Activated CD4-positive, alpha-beta memory T cell treated with anti-CD3 and anti-CD28 coated beads for 36 hours (primary cell): ENCODE measurements at regions not wholly inside any gene's neighbourhood (a gene's known extent, or its start where the extent isn't known, plus 50 kb on each side); places are given as distances from the start of the nearest gene placed in this dataset.

ENCODE experiments used
- CTCF ChIA-PET: fragments of 350-600 bp; sonication (Branson Sonifier 250); formaldehyde crosslinking; loops from one replicate; lab custom pipeline; 2021; ENCODE audit warnings: antibody characterized with exemption, inconsistent platforms; lab: Charles Lee
- POLR2A ChIA-PET: fragments of 350-600 bp; sonication (Branson Sonifier 250); formaldehyde crosslinking; loops from one replicate; lab custom pipeline; 2021; ENCODE audit warnings: antibody characterized with exemption; lab: Charles Lee
- DNase-seq: peaks from one replicate; pipeline ENCODE4 v3.0.0-alpha.2; 2020
- H3K27ac Mint-ChIP-seq: one replicate; pipeline ENCODE4 v1.8.0; 2021; ENCODE audit warnings: mixed read lengths
- H3K27me3 Mint-ChIP-seq: one replicate; pipeline ENCODE4 v1.8.0; 2021; ENCODE audit warnings: mixed read lengths
- H3K36me3 Mint-ChIP-seq: one replicate; pipeline ENCODE4 v1.8.0; 2021; ENCODE audit warnings: mixed read lengths
- H3K4me1 Mint-ChIP-seq: one replicate; pipeline ENCODE4 v1.8.0; 2021; ENCODE audit warnings: low read depth, mixed read lengths
- H3K4me3 Mint-ChIP-seq: one replicate; pipeline ENCODE4 v1.8.0; 2021; ENCODE audit warnings: mild to moderate bottlenecking, mixed read lengths
- H3K9me3 Mint-ChIP-seq: one replicate; pipeline ENCODE4 v1.8.0; 2021; ENCODE audit warnings: mixed read lengths
- intact Hi-C: fragments of 100-400 bp; cut with micrococcal nuclease; formaldehyde crosslinking; loops from one replicate; pipeline ENCODE4 v1.15.1; 2023

DNA sequence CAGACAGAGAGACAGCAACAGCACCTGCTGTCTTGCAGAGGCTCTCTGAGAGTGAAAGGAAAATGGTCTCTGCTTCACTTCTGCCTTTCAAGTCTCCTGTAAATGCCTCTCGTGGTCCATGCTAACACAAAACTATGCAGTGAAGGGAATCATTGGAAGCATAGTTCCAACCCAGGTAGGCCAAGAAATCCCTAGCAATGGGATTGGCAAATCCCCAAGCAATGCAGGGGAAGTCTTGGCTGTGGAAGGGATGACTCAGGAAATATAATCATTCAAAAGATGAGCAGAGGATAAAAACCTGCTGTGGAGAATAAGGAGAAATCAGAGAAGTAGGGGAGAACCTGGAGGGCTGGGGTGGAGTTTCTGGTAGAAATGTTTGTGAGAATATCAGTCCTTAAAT is 216.1 kb upstream of the ZBED5 start:
- POLR2A ChIA-PET, result no interaction called here
- no peaks in the 10 kb centered on the region for H3K9me3 Mint-ChIP-seq
- H3K4me3 Mint-ChIP-seq, result no peak overlapping the region
- intact Hi-C loops, result no loop called here
- H3K36me3 Mint-ChIP-seq, result no peaks in the 10 kb centered on the region
- H3K27ac Mint-ChIP-seq, result no peak overlapping the region
- peaks cover 6% of the 10 kb centered on the region for H3K27me3 Mint-ChIP-seq
- DNase-seq, result no peak
- CTCF ChIA-PET, result interaction anchor here (0.9 kb wide), 1 partner anchor 37 kb away, joined by 3 read pairs; no protein-coding TSS in a partner anchor
- peaks cover 6% of the 10 kb centered on the region for H3K4me1 Mint-ChIP-seq

GRCh38 chr11:11072067-11072466 is 214.2 kb upstream of the ZBED5 start:
- POLR2A ChIA-PET, result no interaction called here
- H3K9me3 Mint-ChIP-seq, result no peaks in the 10 kb centered on the region

DNA sequence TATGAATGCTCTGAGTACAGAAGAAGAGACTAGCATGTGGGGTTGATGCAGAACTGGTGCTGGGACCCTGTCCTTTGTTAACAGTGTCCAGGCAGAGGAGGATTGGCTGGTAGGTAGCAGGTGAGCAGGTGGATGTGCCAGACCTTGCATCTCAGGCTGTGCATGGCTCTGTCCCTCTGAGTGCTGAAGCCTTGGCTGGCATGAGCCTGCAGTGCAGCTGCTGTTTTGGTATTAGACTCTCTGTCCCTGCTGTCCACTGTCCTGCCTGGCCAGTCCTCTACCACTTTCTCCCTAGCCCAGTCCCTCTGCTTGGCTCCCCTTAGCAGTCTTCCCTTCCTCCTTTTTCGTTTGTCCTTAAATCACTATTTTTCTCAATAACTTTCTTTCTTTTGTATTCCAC is 213.6 kb upstream of the ZBED5 start:
- no peaks in the 10 kb centered on the region for H3K36me3 Mint-ChIP-seq
- H3K4me1 Mint-ChIP-seq, result peaks cover 3% of the 10 kb centered on the region
- H3K27ac Mint-ChIP-seq, result no peak overlapping the region
- ChIA-PET CTCF (no interaction called here), POLR2A (no interaction called here)
- DNase-seq, result no peak
- no peak overlapping the region for H3K4me3 Mint-ChIP-seq
- intact Hi-C loops, result no loop called here
- H3K9me3 Mint-ChIP-seq, result no peaks in the 10 kb centered on the region
- H3K27me3 Mint-ChIP-seq, result no peaks in the 10 kb centered on the region

More at GRCh38 chr11:11072067-11072466, 214.2 kb upstream of the ZBED5 start:
- CTCF ChIA-PET, result no interaction called here
- H3K4me3 Mint-ChIP-seq, result no peak overlapping the region
- intact Hi-C loops, result no loop called here
- DNase-seq, result no peak
- peaks cover 6% of the 10 kb centered on the region for H3K4me1 Mint-ChIP-seq
- H3K27me3 Mint-ChIP-seq, result no peaks in the 10 kb centered on the region
- H3K27ac Mint-ChIP-seq, result no peak overlapping the region
- H3K36me3 Mint-ChIP-seq, result no peaks in the 10 kb centered on the region

DNA sequence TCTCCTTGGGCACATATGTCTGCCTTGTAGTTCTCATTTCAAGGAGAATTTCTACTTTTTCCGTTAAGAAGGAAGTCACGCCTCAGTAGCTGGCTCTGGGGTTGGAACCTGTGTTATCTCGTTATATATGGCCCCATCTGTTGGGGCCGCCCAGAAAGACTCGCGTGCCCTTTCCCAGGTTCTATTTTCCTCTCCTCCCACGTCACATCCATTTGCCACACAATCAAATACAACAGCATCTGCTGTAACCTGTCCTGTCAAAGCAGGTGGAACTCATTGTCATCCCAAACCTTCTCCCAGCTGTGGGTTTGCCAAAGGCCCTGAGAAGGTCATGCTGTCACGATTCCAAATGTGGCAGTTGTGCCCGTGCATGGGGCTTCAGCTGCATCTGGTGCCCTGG is 213.1 kb upstream of the ZBED5 start:
- POLR2A ChIA-PET, result no interaction called here
- Mint-ChIP-seq H3K4me1 (no peaks in the 10 kb centered on the region), H3K27ac (no peak overlapping the region), H3K4me3 (no peak overlapping the region), H3K9me3 (no peaks in the 10 kb centered on the region), H3K27me3 (no peaks in the 10 kb centered on the region), H3K36me3 (no peaks in the 10 kb centered on the region)
- CTCF ChIA-PET, result no interaction called here
- no peak for DNase-seq
- intact Hi-C loops, result no loop called here

DNA sequence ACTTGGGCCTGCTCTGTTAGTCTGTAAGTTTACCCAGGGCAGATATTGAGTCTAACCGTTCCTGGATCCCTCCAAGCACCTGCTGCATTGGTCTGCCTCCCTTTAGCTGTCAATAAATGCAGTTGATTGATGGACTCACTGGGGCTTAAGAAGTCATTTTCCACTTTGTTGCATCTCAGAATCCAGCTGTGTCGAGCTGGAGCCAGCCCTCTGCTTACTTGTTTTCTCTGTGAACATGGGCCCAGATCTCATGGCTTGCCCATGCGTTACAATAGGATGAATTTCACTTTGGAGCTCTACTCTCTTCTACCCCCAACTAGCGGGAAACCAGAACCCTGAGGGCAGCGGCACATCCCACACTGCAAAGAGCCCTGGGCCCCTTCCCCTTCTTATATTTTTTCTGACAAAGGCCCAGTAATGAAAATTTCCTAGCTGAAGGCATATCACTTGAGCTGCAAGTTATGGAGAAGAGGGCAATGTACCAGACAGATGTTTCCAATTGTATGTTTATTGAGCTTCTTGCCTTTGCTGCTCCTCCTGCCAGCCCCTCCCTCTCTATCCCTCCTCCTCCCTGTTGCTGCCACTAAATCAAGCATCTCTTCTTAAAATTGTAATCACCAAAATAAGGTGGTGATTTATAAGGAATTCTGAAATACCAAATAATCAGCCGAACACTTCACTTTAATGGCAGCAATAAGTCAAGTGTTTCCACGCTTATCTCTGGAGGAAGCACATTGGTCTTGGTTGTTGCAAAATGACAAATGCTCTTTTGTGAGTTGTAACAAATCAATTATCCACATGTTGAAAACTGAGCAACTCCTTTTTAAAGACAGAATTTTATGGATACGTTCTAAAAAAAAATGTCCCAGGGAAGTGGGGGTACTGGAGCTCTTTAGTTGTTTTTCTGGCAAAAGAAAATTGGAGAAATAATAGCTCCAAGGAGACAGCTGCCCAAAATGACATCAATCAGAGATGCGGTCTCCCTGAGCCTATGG is 212.3 kb upstream of the ZBED5 start:
- Mint-ChIP-seq H3K4me3 (no peak overlapping the region), H3K4me1 (no peaks in the 10 kb centered on the region), H3K27ac (no peak overlapping the region), H3K36me3 (no peaks in the 10 kb centered on the region), H3K27me3 (no peaks in the 10 kb centered on the region), H3K9me3 (no peaks in the 10 kb centered on the region)
- ChIA-PET CTCF (no interaction called here), POLR2A (no interaction called here)
- intact Hi-C loops, result no loop called here
- no peak for DNase-seq

- POLR2A ChIA-PET, result no interaction called here
- CTCF ChIA-PET, result no interaction called here
- no peaks in the 10 kb centered on the region for H3K27me3 Mint-ChIP-seq
Measured at GRCh38 chr11:11068113-11068512, 210.3 kb upstream of the ZBED5 start.

DNA sequence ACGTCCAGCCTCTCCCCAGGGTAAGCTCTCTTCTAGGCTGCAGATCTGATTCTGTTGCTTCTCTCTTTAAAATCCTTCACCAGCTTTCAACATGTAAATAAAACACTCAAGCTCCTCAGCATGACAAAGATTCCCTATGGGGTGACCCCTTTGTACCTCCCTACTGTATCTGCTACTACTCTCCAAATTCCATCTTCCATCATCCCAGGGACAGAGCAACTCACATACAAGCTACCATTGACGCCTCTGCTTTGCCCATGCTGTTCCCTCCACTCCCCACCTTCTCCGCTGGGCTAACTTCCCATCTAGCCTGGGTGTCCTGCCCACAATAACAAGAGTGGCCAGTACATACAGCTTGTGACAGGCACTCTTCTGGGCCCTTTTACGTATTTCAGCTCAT is 207.5 kb upstream of the ZBED5 start:
- no peak overlapping the region for H3K4me3 Mint-ChIP-seq
- no peaks in the 10 kb centered on the region for H3K27me3 Mint-ChIP-seq
- CTCF ChIA-PET, result interaction anchor here (0.9 kb wide), 1 partner anchor 37 kb away, joined by 3 read pairs; no protein-coding TSS in a partner anchor
- no peaks in the 10 kb centered on the region for H3K4me1 Mint-ChIP-seq
- no peaks in the 10 kb centered on the region for H3K9me3 Mint-ChIP-seq
- intact Hi-C loops, result no loop called here
- POLR2A ChIA-PET, result no interaction called here
- H3K27ac Mint-ChIP-seq, result no peak overlapping the region
- no peak for DNase-seq
- H3K36me3 Mint-ChIP-seq, result no peaks in the 10 kb centered on the region

More at GRCh38 chr11:11068113-11068512, 210.3 kb upstream of the ZBED5 start:
- no peaks in the 10 kb centered on the region for H3K36me3 Mint-ChIP-seq
- DNase-seq, result no peak
- intact Hi-C loops, result no loop called here
- no peak overlapping the region for H3K4me3 Mint-ChIP-seq
- H3K4me1 Mint-ChIP-seq, result no peaks in the 10 kb centered on the region
- H3K27ac Mint-ChIP-seq, result no peak overlapping the region
- H3K9me3 Mint-ChIP-seq, result no peaks in the 10 kb centered on the region

DNA sequence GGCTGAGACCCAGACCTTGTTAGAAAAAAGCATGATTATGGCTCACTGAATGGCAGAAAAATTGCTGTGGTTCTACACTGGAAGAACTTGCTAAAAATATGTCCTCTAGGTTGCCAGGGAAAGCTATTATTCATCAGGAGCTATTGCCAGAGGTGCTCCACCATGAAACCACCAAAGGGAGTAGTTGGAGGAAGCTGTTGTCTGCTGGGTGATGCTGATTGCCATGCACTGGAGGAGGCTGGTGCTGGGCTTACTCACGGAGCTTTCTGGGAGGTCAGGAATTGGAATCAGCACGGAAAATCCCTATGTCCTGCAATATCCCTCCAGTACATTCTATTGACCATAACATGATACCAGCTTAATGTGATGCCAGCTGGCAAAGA is 199.6 kb upstream of the ZBED5 start:
- Mint-ChIP-seq H3K4me3 (no peak overlapping the region), H3K9me3 (peaks cover 31% of the 10 kb centered on the region), H3K4me1 (no peaks in the 10 kb centered on the region), H3K27ac (no peak overlapping the region), H3K27me3 (no peaks in the 10 kb centered on the region), H3K36me3 (peaks cover 15% of the 10 kb centered on the region)
- POLR2A ChIA-PET, result no interaction called here
- CTCF ChIA-PET, result no interaction called here
- intact Hi-C loops, result no loop called here
- no peak for DNase-seq

GRCh38 chr11:11056749-11057471 is 199.1 kb upstream of the ZBED5 start:
- ChIA-PET CTCF (no interaction called here), POLR2A (no interaction called here)
- Mint-ChIP-seq H3K9me3 (peaks cover 31% of the 10 kb centered on the region), H3K27ac (no peak overlapping the region), H3K4me1 (no peaks in the 10 kb centered on the region), H3K36me3 (peaks cover 15% of the 10 kb centered on the region), H3K27me3 (no peaks in the 10 kb centered on the region), H3K4me3 (no peak overlapping the region)
- intact Hi-C loops, result no loop called here
- no peak for DNase-seq

DNA sequence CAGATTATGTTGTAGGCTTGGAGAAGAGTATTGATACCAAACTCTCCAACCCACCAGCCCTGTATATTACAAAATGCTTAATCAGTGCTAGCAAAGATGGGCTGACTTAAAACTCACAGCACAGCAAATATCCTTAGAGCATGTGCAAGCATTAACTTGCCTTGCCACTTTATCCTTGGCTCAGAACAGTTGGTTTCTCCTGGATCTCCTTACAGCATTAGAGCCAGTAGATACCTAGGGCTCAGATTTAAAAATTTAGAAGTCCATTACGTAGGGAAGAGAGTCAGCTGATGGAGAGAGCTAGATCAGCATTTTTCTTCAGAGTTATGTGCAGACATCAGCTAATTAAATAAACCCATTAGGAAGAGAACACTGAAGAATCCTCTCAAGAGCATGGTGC is 198.5 kb upstream of the ZBED5 start:
- Mint-ChIP-seq H3K36me3 (peaks cover 15% of the 10 kb centered on the region), H3K27me3 (no peaks in the 10 kb centered on the region), H3K4me1 (no peaks in the 10 kb centered on the region), H3K4me3 (no peak overlapping the region), H3K9me3 (peaks cover 31% of the 10 kb centered on the region), H3K27ac (no peak overlapping the region)
- ChIA-PET POLR2A (no interaction called here), CTCF (interaction anchor here (0.6 kb wide), 1 partner anchor 21 kb away, joined by 3 read pairs; no protein-coding TSS in a partner anchor)
- no peak for DNase-seq
- intact Hi-C loops, result no loop called here

- Mint-ChIP-seq H3K36me3 (no peaks in the 10 kb centered on the region), H3K27ac (no peak overlapping the region), H3K4me1 (no peaks in the 10 kb centered on the region), H3K27me3 (no peaks in the 10 kb centered on the region), H3K9me3 (no peaks in the 10 kb centered on the region), H3K4me3 (no peak overlapping the region)
- ChIA-PET POLR2A (no interaction called here), CTCF (interaction anchor here (0.9 kb wide), 1 partner anchor 10 kb away, joined by 3 read pairs; no protein-coding TSS in a partner anchor)
- intact Hi-C loops, result no loop called here
- DNase-seq, result no peak
Measured at GRCh38 chr11:11047851-11048610, 190.2 kb upstream of the ZBED5 start.

- CTCF ChIA-PET, result no interaction called here
- Mint-ChIP-seq H3K27ac (no peak overlapping the region), H3K4me1 (no peaks in the 10 kb centered on the region), H3K36me3 (no peaks in the 10 kb centered on the region), H3K27me3 (no peaks in the 10 kb centered on the region), H3K4me3 (no peak overlapping the region), H3K9me3 (no peaks in the 10 kb centered on the region)
- intact Hi-C loops, result no loop called here
- POLR2A ChIA-PET, result no interaction called here
- DNase-seq, result no peak
Measured at GRCh38 chr11:11046781-11047180, 188.9 kb upstream of the ZBED5 start.
